GM21515 (cell line): ENCODE measurements at regions not wholly inside any gene's neighbourhood (a gene's known extent, or its start where the extent isn't known, plus 50 kb on each side); places are given as distances from the start of the nearest gene placed in this dataset.
"Not testable (repeated sequence)": the region's sequence is repeated elsewhere in the genome, so short reads cannot be mapped to it uniquely, and the experiment has no call there.

Experiments
- ATAC-seq: cut with Tn5 transposase; IDR thresholded peaks from one replicate; pipeline ENCODE4 v1.9.1; 2021; ENCODE audit not compliant: unreplicated experiment

DNA sequence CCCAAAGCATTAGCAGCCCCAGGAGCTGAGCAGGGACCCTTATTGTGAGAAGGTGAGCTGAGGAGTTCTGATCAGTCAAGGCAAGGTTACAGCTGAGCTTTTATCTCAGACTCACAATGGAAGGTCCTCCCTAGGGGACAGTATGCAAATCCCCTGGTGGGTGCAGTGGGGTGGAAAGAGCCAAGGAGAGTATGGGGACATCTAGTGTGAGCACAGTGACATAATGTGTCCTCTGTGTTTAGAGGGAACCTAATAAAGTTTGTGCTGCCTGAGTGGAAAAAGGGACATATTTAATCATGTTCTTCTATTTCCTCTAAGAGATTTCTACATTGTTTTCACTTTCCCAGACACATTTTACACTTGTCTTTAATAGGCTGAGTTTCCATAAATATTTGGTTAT is 438.0 kb downstream of the RPIA start:
- not testable (repeated sequence) for ATAC-seq

- not testable (repeated sequence) for ATAC-seq
Observed at GRCh38 chr2:89130665-89131308, 439.3 kb downstream of the RPIA start.

GRCh38 chr2:89142959-89143358 is 451.5 kb downstream of the RPIA start:
- not testable (repeated sequence) for ATAC-seq

GRCh38 chr2:89145342-89145741 is 453.9 kb downstream of the RPIA start:
- not testable (repeated sequence) for ATAC-seq

- ATAC-seq = not testable (repeated sequence)
Observed at GRCh38 chr2:89148256-89148655, 456.8 kb downstream of the RPIA start.

GRCh38 chr2:89151699-89152098 is 460.2 kb downstream of the RPIA start:
- not testable (repeated sequence) for ATAC-seq

DNA sequence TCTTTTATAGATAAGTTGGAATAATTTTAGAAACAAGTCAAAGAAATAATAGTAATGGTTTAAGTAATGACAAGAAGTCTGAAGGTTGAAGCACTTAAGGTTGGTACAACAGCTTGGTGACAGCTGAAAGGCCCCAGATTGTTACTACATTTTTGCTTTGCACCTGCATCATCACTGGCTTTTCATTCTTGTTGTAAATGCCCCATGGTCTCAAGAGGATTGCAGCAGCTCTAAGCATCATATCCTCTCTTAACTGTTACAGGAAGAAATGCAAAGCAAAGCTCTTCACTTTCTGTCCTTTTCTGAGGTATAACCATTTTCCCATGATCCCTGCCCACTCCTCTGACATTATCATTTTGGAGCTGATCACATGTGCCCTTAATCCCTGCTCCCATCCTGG is 461.0 kb downstream of the RPIA start:
- not testable (repeated sequence) for ATAC-seq

DNA sequence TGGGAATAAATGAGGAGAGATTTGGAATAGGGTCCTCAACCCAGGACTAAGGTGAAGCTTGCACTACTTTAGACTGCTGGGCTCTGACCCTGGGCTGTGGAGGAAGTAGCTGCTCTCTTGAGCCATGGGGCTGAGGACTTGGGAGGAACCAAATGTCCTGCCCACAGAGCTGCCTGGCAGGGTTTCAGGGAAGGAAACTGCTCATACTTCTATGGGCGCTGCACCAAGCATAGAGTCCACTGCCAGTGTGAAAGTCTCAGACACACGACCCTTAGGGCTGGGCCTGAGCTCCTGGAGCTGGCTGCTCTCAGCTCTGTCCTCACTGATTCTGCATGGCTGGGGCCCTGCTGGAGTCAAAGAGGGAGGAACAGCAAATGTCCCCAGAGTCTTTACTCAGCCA is 461.7 kb downstream of the RPIA start:
- not testable (repeated sequence) for ATAC-seq

- not testable (repeated sequence) for ATAC-seq
Observed at GRCh38 chr2:89154247-89154682, 462.8 kb downstream of the RPIA start.

DNA sequence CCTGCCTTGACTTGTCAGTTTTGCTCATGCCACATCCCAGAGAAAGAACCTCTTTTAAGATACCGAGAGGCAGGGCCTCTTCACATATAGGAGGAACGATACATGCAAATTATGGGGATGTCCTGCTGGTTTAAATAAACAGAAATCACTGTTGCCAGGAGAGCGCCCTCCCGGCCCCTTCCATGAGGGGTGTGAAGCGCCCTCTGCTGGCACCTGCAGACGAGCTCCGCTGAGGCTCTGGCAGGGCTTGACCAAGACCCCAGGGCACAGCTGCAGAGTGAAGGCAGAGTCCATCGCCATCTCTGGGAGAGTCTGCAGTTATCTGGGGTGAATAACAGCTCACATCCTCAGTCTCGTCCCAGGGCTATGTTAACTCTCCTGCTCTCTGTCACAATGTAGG is 468.8 kb downstream of the RPIA start:
- not testable (repeated sequence) for ATAC-seq

- not testable (repeated sequence) for ATAC-seq
Observed at GRCh38 chr2:89161626-89162025, 470.2 kb downstream of the RPIA start.

DNA sequence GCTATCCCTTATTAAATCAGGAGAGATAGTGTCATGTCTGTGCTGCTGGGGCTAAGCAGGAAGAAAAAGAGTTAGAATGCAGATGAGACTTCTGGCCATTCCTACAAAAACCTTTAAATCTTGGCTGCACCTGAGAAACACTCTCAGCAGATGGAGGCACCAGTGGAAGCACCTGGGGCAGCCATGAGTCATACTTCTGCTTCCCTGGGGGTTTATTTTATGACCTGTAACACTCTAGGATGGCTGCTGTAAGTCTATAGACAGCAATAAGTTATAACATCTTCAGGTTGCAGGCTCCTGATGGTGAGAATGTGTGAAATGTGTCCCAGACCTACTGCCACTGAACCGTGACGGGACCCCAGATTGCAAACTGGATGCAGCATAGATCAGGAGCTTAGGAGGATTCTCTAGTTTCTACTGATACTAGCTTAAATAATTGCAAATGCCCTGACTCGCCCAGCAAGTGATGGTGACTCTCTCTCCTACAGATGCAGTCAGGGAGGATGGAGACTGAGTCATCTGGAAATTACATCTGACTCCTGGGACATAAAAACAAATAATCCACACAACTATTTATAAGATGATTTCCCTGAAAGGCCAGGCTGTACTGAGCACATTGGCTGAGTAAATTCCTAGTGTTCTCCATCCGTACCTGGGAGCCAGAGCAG is 479.2 kb downstream of the RPIA start:
- not testable (repeated sequence) for ATAC-seq

DNA sequence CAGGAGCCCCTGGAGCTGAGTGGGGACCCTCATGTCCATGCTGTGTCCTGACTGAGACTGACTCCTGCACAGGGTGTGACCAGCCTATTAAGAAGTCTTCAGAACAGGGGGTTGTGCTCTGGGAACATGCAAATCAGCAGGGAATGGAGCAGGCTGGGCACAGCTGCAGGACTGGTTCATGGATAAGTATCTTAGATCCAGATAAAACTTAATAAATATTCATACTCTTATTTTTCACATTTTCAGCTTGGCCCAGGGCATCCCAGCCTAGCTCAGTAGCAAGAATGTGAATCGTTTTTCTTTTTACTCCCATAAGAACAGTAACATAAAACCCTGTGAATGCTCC is 479.7 kb downstream of the RPIA start:
- ATAC-seq = not testable (repeated sequence)

DNA sequence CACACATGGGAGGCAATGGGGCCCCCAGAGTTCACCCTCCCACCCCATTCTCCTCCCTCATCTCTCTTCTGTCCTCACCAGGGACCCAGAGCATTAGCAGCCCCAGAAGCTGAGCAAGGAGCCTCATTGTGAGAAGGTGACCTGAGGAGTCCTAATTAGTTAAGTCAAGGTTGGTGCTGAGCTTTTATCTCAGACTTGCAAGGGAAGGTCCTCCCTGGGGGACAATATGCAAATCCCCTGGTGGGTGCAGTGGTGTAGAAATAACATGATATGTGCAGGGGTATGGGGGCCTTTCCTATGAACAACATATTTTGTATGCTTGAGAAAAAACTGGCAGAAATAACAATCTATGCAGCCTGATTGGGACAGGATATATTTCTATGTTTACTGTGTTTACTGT is 485.5 kb downstream of the RPIA start:
- not testable (repeated sequence) for ATAC-seq

- not testable (repeated sequence) for ATAC-seq
Observed at GRCh38 chr2:89182221-89182620, 490.7 kb downstream of the RPIA start.

- not testable (repeated sequence) for ATAC-seq
Observed at GRCh38 chr2:89184746-89185145, 493.3 kb downstream of the RPIA start.

- not testable (repeated sequence) for ATAC-seq
Observed at GRCh38 chr2:89195636-89196251, 504.3 kb downstream of the RPIA start.

GRCh38 chr2:89196719-89197118 is 505.2 kb downstream of the RPIA start:
- not testable (repeated sequence) for ATAC-seq

- not testable (repeated sequence) for ATAC-seq
Observed at GRCh38 chr2:89198026-89198425, 506.6 kb downstream of the RPIA start.

DNA sequence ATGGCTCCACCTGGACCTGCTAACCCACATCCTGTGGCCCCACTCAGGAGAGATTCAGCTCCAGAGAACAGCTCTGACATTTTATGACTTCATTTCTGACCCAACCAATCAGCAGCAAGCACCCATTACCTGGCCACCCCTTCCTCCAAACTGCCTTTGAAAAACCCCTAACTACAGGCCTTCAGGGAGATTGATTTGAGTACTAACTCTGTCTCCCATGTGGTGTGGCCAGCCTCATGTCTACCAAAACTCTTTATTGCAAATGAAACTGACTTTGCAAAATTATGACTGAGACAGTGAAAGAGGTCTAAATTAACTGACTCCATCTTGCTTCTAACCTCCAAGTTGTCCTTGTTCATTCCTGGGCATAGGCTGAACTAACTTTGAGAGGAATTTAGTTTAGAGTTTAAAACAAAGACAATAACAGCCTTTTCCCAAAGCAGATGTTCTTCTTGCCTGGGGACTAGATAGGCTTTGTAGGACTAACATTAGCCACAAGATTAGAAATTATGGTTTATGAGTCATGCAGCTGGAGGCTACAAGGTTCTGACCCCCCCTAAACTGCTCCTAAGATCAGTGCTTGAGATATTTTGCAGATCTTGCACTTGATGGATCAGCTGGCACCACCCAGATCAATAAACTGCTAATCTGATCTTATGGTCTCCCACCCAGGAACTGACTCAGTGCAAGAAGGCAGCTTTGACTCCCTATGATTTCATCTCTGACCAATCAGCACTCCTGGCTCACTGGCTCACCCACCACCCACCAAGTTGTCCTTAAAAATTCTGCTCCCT is 508.2 kb downstream of the RPIA start:
- not testable (repeated sequence) for ATAC-seq

- not testable (repeated sequence) for ATAC-seq
Observed at GRCh38 chr2:89200247-89200527, 508.7 kb downstream of the RPIA start.
